ENCODE measurements at regions not wholly inside any gene's neighbourhood (a gene's known extent, or its start where the extent isn't known, plus 50 kb on each side); places are given as distances from the start of the nearest gene placed in this dataset.

GRCh38 chr4:132683957-132684356 is 465.1 kb upstream of the PCDH10 start:
- DNase-seq (ENCODE audit: low read depth, low spot score), result no peak

GRCh38 chr4:132691026-132691425 is 458.1 kb upstream of the PCDH10 start:
- Histone ChIP-seq H3K79me2 (ENCODE audit: control insufficient read depth, insufficient read depth, low read length) (no peaks in the 10 kb centered on the region), H3K27me3 (ENCODE audit: control insufficient read depth, extremely low read depth, insufficient read depth, low read length) (no peaks in the 10 kb centered on the region), H4K20me1 (ENCODE audit: control insufficient read depth, extremely low read depth, insufficient read depth, low read length) (no peaks in the 10 kb centered on the region), H3K9ac (ENCODE audit: control insufficient read depth, extremely low read depth, insufficient read depth, low read length) (no peak overlapping the region), H3K9me1 (ENCODE audit: control insufficient read depth, extremely low read depth, insufficient read depth, low read length) (no peaks in the 10 kb centered on the region), H3K4me3 (ENCODE audit: control insufficient read depth in 2 of 3, extremely low read depth in 1 of 3, insufficient read depth in 2 of 3, low read depth in 1 of 3, low read length in 3 of 3) (no peak overlapping the region), H3K36me3 (ENCODE audit: control insufficient read depth in 2 of 2, extremely low read depth in 1 of 2, insufficient read depth in 2 of 2, low read length in 2 of 2) (no peaks in the 10 kb centered on the region), H3K27ac (ENCODE audit: control insufficient read depth, insufficient read depth, low read length) (no peak overlapping the region), H3K9me3 (ENCODE audit: control insufficient read depth, low read depth, low read length) (no peaks in the 10 kb centered on the region), H2AFZ (ENCODE audit: control insufficient read depth, low read length) (no peak overlapping the region), H3K4me1 (ENCODE audit: control insufficient read depth, extremely low read depth, insufficient read depth, low read length) (no peaks in the 10 kb centered on the region), H3K4me2 (ENCODE audit: control insufficient read depth, extremely low read depth, insufficient read depth, low read depth, low read length) (no peak overlapping the region)
- no peak for FAIRE-seq
- TF ChIP-seq CTCF (optimal IDR thresholded peaks at IDR 0.05 in 1 of 3, IDR thresholded peaks at IDR 0.05 in 1 of 3, conservative IDR thresholded peaks at IDR 0.05 in 1 of 3; ENCODE audit: extremely low read depth in 1 of 3, insufficient read depth in 2 of 3, low read length in 3 of 3), result no peak
- dilution Hi-C loops (cut with MboI; ENCODE audit: extremely low pct_ligation_motif_present, low sequenced_read_pairs), result no loop called here
- DNase-seq (ENCODE audit: low read depth, low spot score), result no peak

More at GRCh38 chr4:132683957-132684356, 465.1 kb upstream of the PCDH10 start:
- no peak overlapping the region for H3K4me3 ChIP-seq (ENCODE audit: control insufficient read depth in 2 of 3, extremely low read depth in 1 of 3, insufficient read depth in 2 of 3, low read depth in 1 of 3, low read length in 3 of 3)
- H3K4me1 ChIP-seq (ENCODE audit: control insufficient read depth, extremely low read depth, insufficient read depth, low read length), result no peaks in the 10 kb centered on the region
- no peaks in the 10 kb centered on the region for H3K79me2 ChIP-seq (ENCODE audit: control insufficient read depth, insufficient read depth, low read length)
- no peaks in the 10 kb centered on the region for H3K9me1 ChIP-seq (ENCODE audit: control insufficient read depth, extremely low read depth, insufficient read depth, low read length)
- H3K9ac ChIP-seq (ENCODE audit: control insufficient read depth, extremely low read depth, insufficient read depth, low read length), result no peak overlapping the region
- no peaks in the 10 kb centered on the region for H3K9me3 ChIP-seq (ENCODE audit: control insufficient read depth, low read depth, low read length)
- H3K4me2 ChIP-seq (ENCODE audit: control insufficient read depth, extremely low read depth, insufficient read depth, low read depth, low read length), result no peak overlapping the region
- no peak for FAIRE-seq
- H3K36me3 ChIP-seq (ENCODE audit: control insufficient read depth in 2 of 2, extremely low read depth in 1 of 2, insufficient read depth in 2 of 2, low read length in 2 of 2), result no peaks in the 10 kb centered on the region
- H3K27ac ChIP-seq (ENCODE audit: control insufficient read depth, insufficient read depth, low read length), result no peak overlapping the region
- dilution Hi-C loops (cut with MboI; ENCODE audit: extremely low pct_ligation_motif_present, low sequenced_read_pairs), result no loop called here
- no peaks in the 10 kb centered on the region for H3K27me3 ChIP-seq (ENCODE audit: control insufficient read depth, extremely low read depth, insufficient read depth, low read length)
- no peak for TF ChIP-seq EZH2 (IDR thresholded peaks at IDR 0.05; ENCODE audit: low read length)
- no peak for TF ChIP-seq CTCF (optimal IDR thresholded peaks at IDR 0.05 in 1 of 3, IDR thresholded peaks at IDR 0.05 in 1 of 3, conservative IDR thresholded peaks at IDR 0.05 in 1 of 3; ENCODE audit: extremely low read depth in 1 of 3, insufficient read depth in 2 of 3, low read length in 3 of 3)
- H2AFZ ChIP-seq (ENCODE audit: control insufficient read depth, low read length), result no peak overlapping the region
- H4K20me1 ChIP-seq (ENCODE audit: control insufficient read depth, extremely low read depth, insufficient read depth, low read length), result no peaks in the 10 kb centered on the region
